Spleen (tissue), 7 donors: ENCODE measurements at regions not wholly inside any gene's neighbourhood (a gene's known extent, or its start where the extent isn't known, plus 50 kb on each side); places are given as distances from the start of the nearest gene placed in this dataset.

Source experiments
- POLR2A ChIP-seq, 3 donors: fragments of 450-650 bp; IDR thresholded peaks; one replicate each; pipeline ENCODE4 v1.5.1; 2017; ENCODE audit warnings: antibody characterized with exemption in 3 of 3, mild to moderate bottlenecking in 1 of 3
- POLR2AphosphoS5 ChIP-seq, 3 donors: sonication (generic); formaldehyde crosslinking; IDR thresholded peaks; one replicate each; pipeline ENCODE4 v1.5.1; 2017; ENCODE audit warnings: antibody characterized with exemption in 3 of 3
- TF ChIP-seq, protein P1 (sequence below), 11 experiments: fragments of 200-600 bp in 7 of 11; fragments of 450-650 bp in 4 of 11; sonication (generic) in 4 of 11; IDR thresholded peaks in 8 of 11; conservative IDR thresholded peaks in 3 of 11; 1 replicate in 7 of 11; 2 replicates in 4 of 11; pipeline versions ENCODE4 v1.4.0 to v1.8.0; 2016 to 2021; ENCODE audit warnings: antibody characterized with exemption in 11 of 11, inconsistent platforms in 4 of 11, mild to moderate bottlenecking in 1 of 11
- donor health status: DM: no; HTN: no; CAD: no; lungs with moderate emphysema.
- donor health status: DM: no; HTN: no; CAD: no.
- donor health status: DM: no; HTN: no; CAD: no.

DNA sequence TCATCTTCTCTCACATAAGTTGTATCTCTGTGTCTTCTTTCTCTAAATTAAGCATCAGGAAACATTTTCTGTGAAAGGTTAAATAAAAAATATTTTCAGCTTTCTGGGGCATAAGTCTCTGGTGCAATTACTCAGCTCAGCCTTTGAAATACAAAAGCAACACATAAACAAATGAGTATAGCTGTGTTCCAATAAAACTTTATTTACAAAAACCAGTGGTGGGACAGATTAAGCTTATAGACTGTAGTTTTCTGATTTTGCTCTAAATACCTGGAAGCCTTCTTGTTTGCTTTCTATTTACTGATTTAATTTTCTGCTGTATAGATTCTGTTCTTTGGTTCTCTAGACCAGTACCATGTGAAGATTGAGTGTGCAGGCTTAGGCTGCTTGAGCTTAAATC, 655.1 kb downstream of the VRK1 start:
- no peak for TF ChIP-seq POLR2A (IDR thresholded peaks at IDR 0.05)
- TF ChIP-seq, protein P1, sequence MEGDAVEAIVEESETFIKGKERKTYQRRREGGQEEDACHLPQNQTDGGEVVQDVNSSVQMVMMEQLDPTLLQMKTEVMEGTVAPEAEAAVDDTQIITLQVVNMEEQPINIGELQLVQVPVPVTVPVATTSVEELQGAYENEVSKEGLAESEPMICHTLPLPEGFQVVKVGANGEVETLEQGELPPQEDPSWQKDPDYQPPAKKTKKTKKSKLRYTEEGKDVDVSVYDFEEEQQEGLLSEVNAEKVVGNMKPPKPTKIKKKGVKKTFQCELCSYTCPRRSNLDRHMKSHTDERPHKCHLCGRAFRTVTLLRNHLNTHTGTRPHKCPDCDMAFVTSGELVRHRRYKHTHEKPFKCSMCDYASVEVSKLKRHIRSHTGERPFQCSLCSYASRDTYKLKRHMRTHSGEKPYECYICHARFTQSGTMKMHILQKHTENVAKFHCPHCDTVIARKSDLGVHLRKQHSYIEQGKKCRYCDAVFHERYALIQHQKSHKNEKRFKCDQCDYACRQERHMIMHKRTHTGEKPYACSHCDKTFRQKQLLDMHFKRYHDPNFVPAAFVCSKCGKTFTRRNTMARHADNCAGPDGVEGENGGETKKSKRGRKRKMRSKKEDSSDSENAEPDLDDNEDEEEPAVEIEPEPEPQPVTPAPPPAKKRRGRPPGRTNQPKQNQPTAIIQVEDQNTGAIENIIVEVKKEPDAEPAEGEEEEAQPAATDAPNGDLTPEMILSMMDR (IDR thresholded peaks at IDR 0.05 in 8 of 11, conservative IDR thresholded peaks at IDR 0.05 in 3 of 11) = no peak
- TF ChIP-seq POLR2AphosphoS5 (IDR thresholded peaks at IDR 0.05) = no peak
